ENCODE measurements at regions not wholly inside any gene's neighbourhood (a gene's known extent, or its start where the extent isn't known, plus 50 kb on each side); places are given as distances from the start of the nearest gene placed in this dataset.

- TF ChIP-seq EZH2phosphoT487 (IDR thresholded peaks at IDR 0.05; ENCODE audit: borderline replicate concordance, low read length) (no peak), EZH2 (IDR thresholded peaks at IDR 0.05; ENCODE audit: low read length, unreplicated experiment) (no peak)
Observed at GRCh38 chr13:85665286-85665685, 133.9 kb downstream of the SLITRK6 start.
